H1 (cell line): ENCODE measurements at regions not wholly inside any gene's neighbourhood (a gene's known extent, or its start where the extent isn't known, plus 50 kb on each side); places are given as distances from the start of the nearest gene placed in this dataset.

Experiments
- CTCF ChIA-PET: fragments of 300-600 bp; sonication (Branson Sonifier 250); formaldehyde crosslinking; loops from one replicate; lab custom pipeline; 2021; ENCODE audit not compliant: partially characterized antibody; lab: Charles Lee
- POLR2A ChIA-PET: fragments of 300-600 bp; sonication (Branson Sonifier 250); formaldehyde crosslinking; loops from one replicate; lab custom pipeline; 2021; ENCODE audit warnings: inconsistent platforms; ENCODE audit not compliant: partially characterized antibody; lab: Charles Lee
- DNase-seq, 2 experiments: peaks; one replicate each; pipeline versions ENCODE4 v3.0.0 to v3.0.0-alpha.2; 2010 to 2022; ENCODE audit warnings: low spot score in 2 of 2, low read depth in 1 of 2, mixed read lengths in 1 of 2
- FAIRE-seq: peaks from 2 replicates; lab custom pipeline; 2011; peaks lifted over from hg19 to GRCh38; lab: Jason Lieb, UNC
- H2AFZ ChIP-seq: 2 replicates; pipeline ENCODE4 v1.8.1; 2012; ENCODE audit warnings: low read length, inconsistent platforms
- H2AK5ac ChIP-seq: 2 replicates; pipeline ENCODE4 v1.6.1; 2013; ENCODE audit warnings: low read depth, low read length
- H2BK120ac ChIP-seq: replicated peaks from 2 replicates; pipeline ENCODE3; 2013; ENCODE audit warnings: low read depth, low read length, inconsistent platforms
- H2BK12ac ChIP-seq: 2 replicates; pipeline ENCODE4 v1.6.1; 2013; ENCODE audit warnings: low read depth, low read length
- H2BK15ac ChIP-seq: 2 replicates; pipeline ENCODE4 v1.6.1; 2013; ENCODE audit warnings: low read length
- H2BK20ac ChIP-seq: 2 replicates; pipeline ENCODE4 v1.6.1; 2013; ENCODE audit warnings: low read length
- H2BK5ac ChIP-seq: 2 replicates; pipeline ENCODE4 v1.6.1; 2013; ENCODE audit warnings: low read depth, low read length
- H3K14ac ChIP-seq: 2 replicates; pipeline ENCODE4 v1.6.1; 2013; ENCODE audit warnings: inconsistent platforms; ENCODE audit not compliant: insufficient read length
- H3K18ac ChIP-seq: 2 replicates; pipeline ENCODE4 v1.6.1; 2013; ENCODE audit warnings: low read length; ENCODE audit errors: extremely low read depth
- H3K23ac ChIP-seq: 2 replicates; pipeline ENCODE4 v1.6.1; 2013; ENCODE audit warnings: inconsistent platforms; ENCODE audit not compliant: insufficient read length
- H3K23me2 ChIP-seq: 2 replicates; pipeline ENCODE4 v1.6.1; 2013; ENCODE audit warnings: low read depth, low read length
- H3K27ac ChIP-seq: 2 replicates; pipeline ENCODE4 v1.6.1; 2011; ENCODE audit warnings: low read depth, low read length, inconsistent platforms
- H3K27me3 ChIP-seq, 4 experiments: replicated peaks in 1 of 4; 1 replicate in 1 of 4; 2 replicates in 3 of 4; pipeline versions ENCODE4 v1.6.1 to v1.8.1; 2011 to 2013; ENCODE audit warnings: low read length in 3 of 4, mild to moderate bottlenecking in 3 of 4, inconsistent platforms in 2 of 4, mixed read lengths in 2 of 4, moderate library complexity in 1 of 4; ENCODE audit not compliant: control insufficient read depth in 3 of 4, insufficient read depth in 3 of 4; ENCODE audit errors: extremely low read depth in 1 of 4
- H3K36me3 ChIP-seq, 4 experiments: 2 replicates each; pipeline versions ENCODE4 v1.6.1 to v1.8.1; 2011 to 2013; ENCODE audit warnings: mild to moderate bottlenecking in 4 of 4, low read length in 3 of 4, moderate library complexity in 2 of 4, control low read depth in 1 of 4, inconsistent platforms in 1 of 4; ENCODE audit not compliant: insufficient read depth in 4 of 4, control insufficient read depth in 2 of 4
- H3K4ac ChIP-seq: replicated peaks from 2 replicates; pipeline ENCODE3; 2013; ENCODE audit warnings: low read length, low read depth, mixed read lengths, inconsistent platforms; ENCODE audit not compliant: insufficient read length
- H3K4me1 ChIP-seq, 4 experiments: replicated peaks in 1 of 4; 1 replicate in 1 of 4; 2 replicates in 3 of 4; pipeline versions ENCODE4 v1.6.1 to v1.8.1; 2011 to 2013; ENCODE audit warnings: low read length in 3 of 4, inconsistent platforms in 2 of 4, mixed read lengths in 1 of 4; ENCODE audit not compliant: insufficient read depth in 4 of 4, control insufficient read depth in 3 of 4
- H3K4me2 ChIP-seq, 2 experiments: 2 replicates each; pipeline versions ENCODE4 v1.6.1 to v1.8.1; 2011 to 2013; ENCODE audit warnings: low read depth in 2 of 2, low read length in 2 of 2, control low read depth in 1 of 2, inconsistent platforms in 1 of 2, mild to moderate bottlenecking in 1 of 2; ENCODE audit not compliant: insufficient read depth in 1 of 2
- H3K4me3 ChIP-seq, 4 experiments: fragments of 200-600, 300-600 bp in 1 of 4; sonication (generic), shearing (Covaris generic), sonication (Bioruptor Twin) in 1 of 4; 2 replicates each; pipeline versions ENCODE4 v1.5.1 to v1.8.1; 2011 to 2016; ENCODE audit warnings: low read length in 4 of 4, low read depth in 3 of 4, control low read depth in 2 of 4, inconsistent platforms in 2 of 4, mild to moderate bottlenecking in 2 of 4, mixed read lengths in 1 of 4, moderate library complexity in 1 of 4; ENCODE audit not compliant: insufficient read depth in 2 of 4; ENCODE audit errors: extremely low read depth in 1 of 4
- H3K56ac ChIP-seq: replicated peaks from 2 replicates; pipeline ENCODE3; 2013; ENCODE audit warnings: low read depth, mild to moderate bottlenecking, mixed read lengths, low read length, inconsistent platforms; ENCODE audit not compliant: insufficient read length
- H3K79me1 ChIP-seq: 2 replicates; pipeline ENCODE4 v1.6.1; 2013; ENCODE audit warnings: low read depth, low read length, control low read depth
- H3K79me2 ChIP-seq, 2 experiments: 2 replicates each; pipeline versions ENCODE4 v1.6.1 to v1.8.1; 2012 to 2013; ENCODE audit warnings: low read length in 2 of 2, mild to moderate bottlenecking in 2 of 2, inconsistent platforms in 1 of 2; ENCODE audit not compliant: insufficient read depth in 2 of 2, control insufficient read depth in 1 of 2
- H3K9ac ChIP-seq, 4 experiments: replicated peaks in 1 of 4; 1 replicate in 1 of 4; 2 replicates in 3 of 4; pipeline versions ENCODE4 v1.6.1 to v1.8.1; 2011 to 2013; ENCODE audit warnings: low read depth in 3 of 4, low read length in 3 of 4, control low read depth in 2 of 4, mild to moderate bottlenecking in 2 of 4, moderate library complexity in 2 of 4, inconsistent platforms in 1 of 4; ENCODE audit errors: extremely low read depth in 1 of 4
- H3K9me3 ChIP-seq, 2 experiments: 2 replicates each; pipeline versions ENCODE4 v1.6.1 to v1.8.1; 2012 to 2013; ENCODE audit warnings: mild to moderate bottlenecking in 2 of 2, moderate library complexity in 2 of 2, control low read depth in 1 of 2, inconsistent platforms in 1 of 2, low read depth in 1 of 2, low read length in 1 of 2, mixed read lengths in 1 of 2; ENCODE audit not compliant: insufficient read depth in 2 of 2
- H4K20me1 ChIP-seq, 2 experiments: replicated peaks in 1 of 2; 2 replicates each; pipeline versions ENCODE3 to v1.8.1; 2011 to 2013; ENCODE audit warnings: inconsistent platforms in 2 of 2, low read length in 2 of 2, mild to moderate bottlenecking in 1 of 2; ENCODE audit not compliant: insufficient read depth in 2 of 2, control insufficient read depth in 1 of 2
- H4K5ac ChIP-seq: 2 replicates; pipeline ENCODE4 v1.6.1; 2013; ENCODE audit warnings: low read length, low read depth, mixed read lengths, inconsistent platforms; ENCODE audit not compliant: insufficient read length
- H4K8ac ChIP-seq: 2 replicates; pipeline ENCODE4 v1.8.0; 2013; ENCODE audit warnings: mild to moderate bottlenecking, moderate library complexity, low read length, inconsistent platforms; ENCODE audit not compliant: insufficient read depth; ENCODE audit errors: extremely low read depth
- H4K91ac ChIP-seq: replicated peaks from 2 replicates; pipeline ENCODE3; 2013; ENCODE audit warnings: low read length, mixed read lengths, inconsistent platforms; ENCODE audit not compliant: insufficient read length
- ATF3 ChIP-seq: IDR thresholded peaks from 2 replicates; pipeline ENCODE4 v1.6.1; 2011; ENCODE audit warnings: low read depth, mild to moderate bottlenecking, low read length; ENCODE audit not compliant: insufficient read depth
- EZH2 ChIP-seq: fragments of 200-600 bp; sonication (generic); IDR thresholded peaks from 2 replicates; pipeline ENCODE4 v1.7.1; 2012; ENCODE audit warnings: low read depth, mild to moderate bottlenecking, moderate library complexity, low read length, inconsistent platforms; ENCODE audit not compliant: severe bottlenecking
- GABPA ChIP-seq: IDR thresholded peaks from 2 replicates; pipeline ENCODE4 v1.6.1; 2011; ENCODE audit warnings: mild to moderate bottlenecking, low read length, moderate library complexity, borderline replicate concordance; ENCODE audit not compliant: insufficient read depth
- HDAC6 ChIP-seq: IDR thresholded peaks from one replicate; pipeline ENCODE4 v1.7.1; 2012; ENCODE audit warnings: low read depth, mild to moderate bottlenecking, inconsistent platforms, low read length, moderate library complexity
- KDM5A ChIP-seq: fragments of 200-600 bp; IDR thresholded peaks from 2 replicates; pipeline ENCODE4 v1.7.1; 2012; ENCODE audit warnings: mild to moderate bottlenecking, low read length, inconsistent platforms, mixed read lengths
- SUZ12 ChIP-seq: fragments of 200-600 bp; sonication (generic); IDR thresholded peaks from 2 replicates; pipeline ENCODE4 v1.6.1; 2012; ENCODE audit warnings: mild to moderate bottlenecking, inconsistent platforms, low read length, moderate library complexity, mixed read lengths
- WGBS, 2 experiments: shearing (Covaris generic) in 1 of 2; methylation state at CpG; one replicate each; pipeline versions ENCODE4 v1.1.6 to v1.1.7; 2013 to 2015; ENCODE audit warnings: low lambda C conversion rate in 2 of 2, mixed read lengths in 2 of 2, inconsistent platforms in 1 of 2, low coverage in 1 of 2, missing lambda C conversion rate in 1 of 2; ENCODE audit not compliant: insufficient replicate concordance in 2 of 2, insufficient coverage in 1 of 2, insufficient read length in 1 of 2; ENCODE audit errors: extremely low coverage in 1 of 2, missing lambda C conversion rate in 1 of 2; 5-methylcytosine and 5-hydroxymethylcytosine counted together

- H3K18ac ChIP-seq = no peak overlapping the region
- no peak overlapping the region for H4K5ac ChIP-seq
- H4K91ac ChIP-seq = no peak overlapping the region
- no peaks in the 10 kb centered on the region for H3K79me2 ChIP-seq
- H3K56ac ChIP-seq = no peak overlapping the region
- DNase-seq (no peak), FAIRE-seq (no peak)
- 95% methylated on average over 10 of the region's 10 CpGs; no CpG with 5 or more reads in 1 of the 2 experiments for WGBS, 2 experiments
- H2BK120ac ChIP-seq = no peak overlapping the region
- H3K23ac ChIP-seq = no peak overlapping the region
- no peak overlapping the region for H2AFZ ChIP-seq
- no peaks in the 10 kb centered on the region for H3K36me3 ChIP-seq
- no peaks in the 10 kb centered on the region for H3K23me2 ChIP-seq
- H3K27ac ChIP-seq = no peak overlapping the region
- H3K9me3 ChIP-seq = no peaks in the 10 kb centered on the region
- H4K8ac ChIP-seq = no peak overlapping the region
- H3K4me1 ChIP-seq = no peaks in the 10 kb centered on the region
- ChIA-PET POLR2A (no interaction called here), CTCF (no interaction called here)
- no peak overlapping the region for H2BK12ac ChIP-seq
- H3K27me3 ChIP-seq = no peaks in the 10 kb centered on the region
- H3K14ac ChIP-seq = no peak overlapping the region
- no peaks in the 10 kb centered on the region for H3K79me1 ChIP-seq
- no peak overlapping the region for H2BK5ac ChIP-seq
- no peak overlapping the region for H2BK20ac ChIP-seq
- no peak overlapping the region for H2BK15ac ChIP-seq
- peaks cover 0 to 1% of the 10 kb centered on the region in 2 experiments for H4K20me1 ChIP-seq
- H3K4me2 ChIP-seq = no peak overlapping the region
- H3K4ac ChIP-seq = no peak overlapping the region
- no peak overlapping the region for H3K9ac ChIP-seq
- H2AK5ac ChIP-seq = no peak overlapping the region
- H3K4me3 ChIP-seq = no peak overlapping the region
- TF ChIP-seq ATF3 (no peak), KDM5A (no peak), EZH2 (no peak), SUZ12 (no peak), HDAC6 (no peak), GABPA (no peak)
These were observed 63.3 kb downstream of the IRX1 start for GRCh38 chr5:3658929-3659328.
